ENCODE measurements at regions not wholly inside any gene's neighbourhood (a gene's known extent, or its start where the extent isn't known, plus 50 kb on each side); places are given as distances from the start of the nearest gene placed in this dataset.

DNA sequence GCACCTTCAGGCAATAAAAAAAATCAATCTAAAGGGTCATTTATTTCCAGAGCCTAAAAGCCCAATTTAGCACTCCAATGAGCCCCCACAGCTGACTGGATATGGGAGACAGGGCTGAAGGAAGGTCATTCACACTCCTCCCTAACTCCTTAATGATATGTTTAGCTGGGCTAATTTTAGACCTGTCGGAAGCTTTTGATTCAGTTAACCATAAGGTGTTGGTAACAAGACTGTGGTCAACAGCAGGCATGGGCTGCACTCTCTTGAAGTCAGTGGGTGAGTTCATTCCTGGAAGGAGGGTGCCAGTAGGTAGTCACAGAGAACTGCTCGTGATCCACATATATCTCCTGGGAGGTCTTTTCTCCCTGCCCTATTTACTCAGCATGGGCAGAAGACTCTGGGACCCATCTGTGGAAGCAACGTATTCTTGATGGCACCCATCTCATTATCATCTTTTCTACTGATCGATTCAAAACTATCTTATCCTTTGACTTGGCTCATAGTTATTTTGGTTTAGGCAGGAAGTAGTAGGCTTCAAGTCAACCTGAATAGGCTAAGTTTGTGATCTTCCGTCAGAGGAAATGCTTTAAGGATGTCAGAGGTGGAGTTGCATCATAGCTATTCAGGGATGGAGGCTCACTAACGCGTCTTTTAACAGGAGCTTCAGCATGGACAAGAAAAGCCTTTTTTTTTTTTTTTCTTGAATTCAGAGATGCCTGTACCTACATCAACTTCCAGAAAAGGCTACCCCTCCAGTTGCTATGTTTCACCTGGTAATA is 367.7 kb upstream of the SLC30A5 start:
- Histone ChIP-seq H3K9ac (ENCODE audit: insufficient read depth, low read depth, low read length) (no peak overlapping the region), H3K4me1 (ENCODE audit: insufficient read depth, low read length) (no peaks in the 10 kb centered on the region), H3K79me2 (ENCODE audit: insufficient read depth, low read length) (no peaks in the 10 kb centered on the region), H3K27me3 (ENCODE audit: control insufficient read depth in 1 of 2, insufficient read depth in 2 of 2, low read length in 2 of 2) (no peaks in the 10 kb centered on the region), H3K9me3 (ENCODE audit: low read length) (no peaks in the 10 kb centered on the region), H3K27ac (ENCODE audit: extremely low read length, insufficient read depth, low read length) (no peak overlapping the region), H2AFZ (ENCODE audit: low read length) (no peak overlapping the region), H3K4me3 (replicated peaks in 1 of 3; ENCODE audit: insufficient read depth in 1 of 3, low read depth in 2 of 3, low read length in 3 of 3) (no peak overlapping the region), H3K4me2 (ENCODE audit: low read depth, low read length) (no peak overlapping the region), H4K20me1 (ENCODE audit: insufficient read depth, low read length) (no peaks in the 10 kb centered on the region), H3K36me3 (replicated peaks in 1 of 2; ENCODE audit: control insufficient read depth in 1 of 2, insufficient read depth in 2 of 2, low read length in 2 of 2) (no peaks in the 10 kb centered on the region)
- ATAC-seq (no peak), DNase-seq (ENCODE audit: low spot score) (no peak), FAIRE-seq (no peak)
- TF ChIP-seq SP140L (CRISPR knock-in tag; IDR thresholded peaks at IDR 0.05; ENCODE audit: borderline replicate concordance) (no peak), SNAI1 (CRISPR knock-in tag; IDR thresholded peaks at IDR 0.05; ENCODE audit: borderline replicate concordance) (no peak), SAFB2 (CRISPR knock-in tag; IDR thresholded peaks at IDR 0.05; ENCODE audit: borderline replicate concordance, low read depth) (no peak), ZSCAN29 (CRISPR knock-in tag; conservative IDR thresholded peaks at IDR 0.05) (no peak), ZNF329 (CRISPR knock-in tag; IDR thresholded peaks at IDR 0.05; ENCODE audit: low read depth) (no peak), ZNF17 (CRISPR knock-in tag; IDR thresholded peaks at IDR 0.05) (no peak), MAZ (IDR thresholded peaks at IDR 0.05; ENCODE audit: borderline replicate concordance, low read depth, low read length) (no peak), MAZ (CRISPR knock-in tag; IDR thresholded peaks at IDR 0.05; ENCODE audit: low read depth) (no peak), NR2F1 (CRISPR knock-in tag; IDR thresholded peaks at IDR 0.05) (no peak), ZNF660 (CRISPR knock-in tag; IDR thresholded peaks at IDR 0.05; ENCODE audit: borderline replicate concordance, low read depth) (no peak), NRL (CRISPR knock-in tag; IDR thresholded peaks at IDR 0.05; ENCODE audit: borderline replicate concordance) (no peak), KAT8 (CRISPR knock-in tag; IDR thresholded peaks at IDR 0.05) (no peak), ZNF790 (CRISPR knock-in tag; IDR thresholded peaks at IDR 0.05; ENCODE audit: borderline replicate concordance) (no peak), SIX4 (CRISPR knock-in tag; IDR thresholded peaks at IDR 0.05) (no peak)
- TF ChIP-seq, protein P1, sequence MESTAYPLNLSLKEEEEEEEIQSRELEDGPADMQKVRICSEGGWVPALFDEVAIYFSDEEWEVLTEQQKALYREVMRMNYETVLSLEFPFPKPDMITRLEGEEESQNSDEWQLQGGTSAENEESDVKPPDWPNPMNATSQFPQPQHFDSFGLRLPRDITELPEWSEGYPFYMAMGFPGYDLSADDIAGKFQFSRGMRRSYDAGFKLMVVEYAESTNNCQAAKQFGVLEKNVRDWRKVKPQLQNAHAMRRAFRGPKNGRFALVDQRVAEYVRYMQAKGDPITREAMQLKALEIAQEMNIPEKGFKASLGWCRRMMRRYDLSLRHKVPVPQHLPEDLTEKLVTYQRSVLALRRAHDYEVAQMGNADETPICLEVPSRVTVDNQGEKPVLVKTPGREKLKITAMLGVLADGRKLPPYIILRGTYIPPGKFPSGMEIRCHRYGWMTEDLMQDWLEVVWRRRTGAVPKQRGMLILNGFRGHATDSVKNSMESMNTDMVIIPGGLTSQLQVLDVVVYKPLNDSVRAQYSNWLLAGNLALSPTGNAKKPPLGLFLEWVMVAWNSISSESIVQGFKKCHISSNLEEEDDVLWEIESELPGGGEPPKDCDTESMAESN (CRISPR knock-in tag; conservative IDR thresholded peaks at IDR 0.05): no peak
- CTCF ChIA-PET (ENCODE audit: low intra/inter-chr PET ratio, low total read pairs): no interaction called here
- BruUV-seq (replicated peaks): no TSS peak
- POLR2A ChIA-PET: no interaction called here
- WGBS (ENCODE audit: low lambda C conversion rate): 32% methylated on average over 7 of the region's 7 CpGs
- intact Hi-C loops (cut with micrococcal nuclease; ENCODE audit: unreplicated experiment) (no loop called here), in situ Hi-C loops (cut with HindIII; ENCODE audit: extremely low pct_ligation_motif_present, low pct_unique_long_range_greater_than_20kb) (no loop called here)

Data from HepG2 (cell line).